Activated CD4-positive, alpha-beta T cell treated with anti-CD3 and anti-CD28 coated beads for 1 hour (primary cell): ENCODE measurements at regions not wholly inside any gene's neighbourhood (a gene's known extent, or its start where the extent isn't known, plus 50 kb on each side); places are given as distances from the start of the nearest gene placed in this dataset.
"Not testable (repeated sequence)": the region's sequence is repeated elsewhere in the genome, so short reads cannot be mapped to it uniquely, and the experiment has no call there.

Experiments
- DNase-seq: peaks from one replicate; pipeline ENCODE4 v3.0.0-alpha.2; 2020

GRCh38 chr14:30445852-30446251 is 113.1 kb upstream of the G2E3 start:
- no peak for DNase-seq

- DNase-seq: no peak
Measured at GRCh38 chr14:30450631-30451545, 108.1 kb upstream of the G2E3 start.

DNA sequence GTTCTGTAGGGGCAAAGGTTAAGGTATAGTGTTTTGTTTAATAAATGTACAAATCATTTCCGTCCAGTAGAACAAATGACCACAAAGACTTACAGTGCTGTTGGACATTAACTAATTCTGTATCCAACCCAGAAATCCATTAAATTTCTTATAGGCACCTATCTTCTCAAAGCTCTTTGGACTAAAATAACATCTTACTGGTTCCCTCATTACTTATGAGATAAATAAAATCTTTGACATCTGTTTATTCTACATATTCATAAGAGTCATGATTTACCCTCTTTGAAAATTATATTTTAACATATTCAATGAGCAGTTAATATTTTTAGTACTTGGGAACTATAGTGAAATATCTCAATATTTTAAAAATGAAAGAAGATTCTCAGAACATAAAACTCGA is 102.7 kb upstream of the G2E3 start:
- no peak for DNase-seq

GRCh38 chr14:30462358-30462757 is 96.6 kb upstream of the G2E3 start:
- no peak for DNase-seq

DNA sequence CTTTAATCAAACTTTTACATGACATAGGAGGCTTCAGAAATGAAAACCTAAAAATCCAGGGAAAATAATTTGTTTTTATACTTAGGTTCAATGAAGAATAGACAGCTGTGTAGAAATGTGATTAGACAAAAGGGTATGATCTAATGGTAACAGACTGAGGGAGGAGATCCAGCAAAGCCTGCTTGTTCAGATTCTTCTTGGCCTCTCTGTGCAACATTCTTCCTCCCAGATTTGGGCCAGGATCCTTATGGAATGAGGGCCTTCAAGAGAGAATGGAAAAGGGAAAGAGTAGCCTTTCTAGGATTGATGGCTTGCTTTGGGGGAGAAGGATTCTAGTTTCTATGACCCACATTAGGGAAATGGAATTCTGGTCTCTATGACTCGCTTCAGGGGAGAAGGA is 94.5 kb upstream of the G2E3 start:
- DNase-seq: no peak

GRCh38 chr14:30468354-30468753 is 90.6 kb upstream of the G2E3 start:
- no peak for DNase-seq

GRCh38 chr14:30471980-30472379 is 87.0 kb upstream of the G2E3 start:
- no peak for DNase-seq

DNA sequence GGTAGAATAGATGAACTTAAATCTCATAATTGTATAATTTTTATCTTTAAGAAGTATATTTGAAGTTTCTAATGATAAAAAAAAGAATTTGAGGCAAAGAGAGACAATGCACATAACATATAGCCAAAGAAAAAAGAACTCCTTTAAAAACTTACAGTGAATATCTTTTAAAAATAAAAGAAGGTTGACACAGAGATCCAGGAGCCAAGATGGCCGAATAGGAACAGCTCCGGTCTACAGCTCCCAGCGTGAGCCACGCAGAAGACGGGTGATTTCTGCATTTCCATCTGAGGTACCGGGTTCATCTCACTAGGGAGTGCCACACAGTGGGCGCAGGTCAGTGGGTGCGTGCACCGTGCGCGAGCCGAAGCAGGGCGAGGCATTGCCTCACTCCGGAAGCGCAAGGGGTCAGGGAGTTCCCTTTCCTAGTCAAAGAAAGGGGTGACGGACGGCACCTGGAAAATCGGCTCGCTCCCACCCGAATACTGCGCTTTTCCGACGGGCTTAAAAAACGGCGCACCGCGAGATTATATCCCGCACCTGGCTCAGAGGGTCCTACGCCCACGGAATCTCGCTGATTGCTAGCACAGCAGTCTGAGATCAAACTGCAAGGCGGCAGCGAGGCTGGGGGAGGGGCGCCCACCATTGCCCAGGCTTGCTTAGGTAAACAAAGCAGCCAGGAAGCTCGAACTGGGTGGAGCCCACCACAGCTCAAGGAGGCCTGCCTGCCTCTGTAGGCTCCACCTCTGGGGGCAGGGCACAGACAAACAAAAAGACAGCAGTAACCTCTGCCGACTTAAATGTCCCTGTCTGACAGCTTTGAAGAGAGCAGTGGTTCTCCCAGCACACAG is 84.9 kb upstream of the G2E3 start:
- DNase-seq: not testable (repeated sequence)

DNA sequence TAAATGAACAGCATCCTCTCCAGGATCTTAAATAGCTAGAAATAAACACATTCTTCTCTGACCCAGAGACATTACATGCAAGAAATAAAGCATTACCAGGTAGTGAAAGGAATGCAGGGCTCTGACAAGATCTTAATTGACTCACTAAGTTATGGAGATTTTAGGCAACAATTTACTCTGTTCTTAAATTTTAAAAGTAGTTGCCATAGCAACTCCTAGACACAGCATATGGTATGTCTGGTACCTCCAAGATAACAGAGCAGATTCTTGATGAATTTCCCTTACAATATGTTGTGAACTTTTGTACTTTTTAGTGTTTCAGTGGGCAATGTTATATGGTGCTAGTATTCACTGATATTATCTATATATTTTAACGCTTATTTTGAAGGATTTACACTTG is 76.7 kb upstream of the G2E3 start:
- no peak for DNase-seq

GRCh38 chr14:30484201-30484600 is 74.8 kb upstream of the G2E3 start:
- no peak for DNase-seq

DNA sequence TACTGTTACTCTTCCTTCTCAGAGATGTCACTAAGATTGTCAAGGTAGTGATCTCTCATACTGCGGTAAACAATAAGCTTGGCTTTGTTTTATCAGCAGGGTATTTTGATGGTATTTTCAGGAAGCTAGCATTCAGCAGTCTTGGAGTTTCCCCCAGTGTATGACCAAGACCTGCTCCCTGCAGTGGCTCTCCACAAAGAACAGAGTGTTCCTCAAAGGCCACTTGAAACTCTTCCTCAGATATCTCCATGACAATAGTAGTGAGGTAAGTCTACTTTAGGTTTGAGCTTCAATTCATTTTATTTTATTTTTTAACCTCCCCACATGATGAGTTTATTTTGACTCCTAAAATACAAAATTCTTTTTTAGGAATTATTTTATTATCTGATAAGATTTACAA is 74.0 kb upstream of the G2E3 start:
- no peak for DNase-seq

- no peak for DNase-seq
Measured at GRCh38 chr14:30496852-30497251, 62.1 kb upstream of the G2E3 start.

DNA sequence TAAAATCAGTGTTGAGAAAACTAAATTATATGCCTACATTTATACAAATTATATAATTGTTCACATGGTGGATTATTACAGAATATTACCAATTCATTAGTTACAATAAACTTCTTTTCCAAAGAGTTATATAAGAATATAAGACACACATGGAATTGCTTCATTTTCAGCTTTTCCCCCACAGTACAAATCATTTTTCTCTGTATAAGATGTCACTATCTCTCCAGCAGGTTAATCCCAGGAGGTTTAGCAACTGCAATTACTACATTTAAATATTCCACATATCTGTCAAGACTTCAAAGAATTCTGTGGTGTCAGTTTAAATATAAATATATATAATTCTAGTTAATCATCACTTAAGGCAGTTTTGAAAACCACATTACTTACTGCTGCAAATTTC is 59.6 kb upstream of the G2E3 start:
- no peak for DNase-seq

- no peak for DNase-seq
Measured at GRCh38 chr14:30500222-30500621, 58.7 kb upstream of the G2E3 start.

GRCh38 chr14:30507209-30507608 is 51.7 kb upstream of the G2E3 start:
- no peak for DNase-seq
